ENCODE measurements at regions not wholly inside any gene's neighbourhood (a gene's known extent, or its start where the extent isn't known, plus 50 kb on each side); places are given as distances from the start of the nearest gene placed in this dataset.

GRCh38 chr22:49564054-49564453, 263.6 kb downstream of the BRD1 start:
- no peak for DNase-seq

GRCh38 chr22:49562685-49563249, 264.9 kb downstream of the BRD1 start:
- no peak for DNase-seq

GRCh38 chr22:49561976-49562375, 265.7 kb downstream of the BRD1 start:
- no peak for DNase-seq

- DNase-seq = no peak
Observed at GRCh38 chr22:49561338-49561737, 266.3 kb downstream of the BRD1 start.

GRCh38 chr22:49555526-49555925, 272.1 kb downstream of the BRD1 start:
- DNase-seq = no peak

GRCh38 chr22:49554741-49555140, 272.9 kb downstream of the BRD1 start:
- no peak for DNase-seq

- DNase-seq = peak; percentile 2
Observed at GRCh38 chr22:49554296-49554625, 273.4 kb downstream of the BRD1 start.

- DNase-seq = peak; percentile 23
Observed at GRCh38 chr22:49553518-49554295, 274.0 kb downstream of the BRD1 start.

GRCh38 chr22:49553076-49553475, 274.6 kb downstream of the BRD1 start:
- DNase-seq = no peak

- DNase-seq = no peak
Observed at GRCh38 chr22:49551897-49552614, 275.6 kb downstream of the BRD1 start.

GRCh38 chr22:49551446-49551845, 276.2 kb downstream of the BRD1 start:
- DNase-seq = no peak

GRCh38 chr22:49550766-49551362, 276.8 kb downstream of the BRD1 start:
- DNase-seq = no peak

- no peak for DNase-seq
Observed at GRCh38 chr22:49550141-49550430, 277.6 kb downstream of the BRD1 start.

GRCh38 chr22:49549256-49550140, 278.2 kb downstream of the BRD1 start:
- no peak for DNase-seq

- no peak for DNase-seq
Observed at GRCh38 chr22:49548356-49549202, 279.1 kb downstream of the BRD1 start.

GRCh38 chr22:49547751-49548239, 279.9 kb downstream of the BRD1 start:
- no peak for DNase-seq

- DNase-seq = no peak
Observed at GRCh38 chr22:49546811-49547585, 280.7 kb downstream of the BRD1 start.

GRCh38 chr22:49545606-49546005, 282.1 kb downstream of the BRD1 start:
- no peak for DNase-seq

GRCh38 chr22:49544286-49544685, 283.4 kb downstream of the BRD1 start:
- DNase-seq = no peak

- DNase-seq = no peak
Observed at GRCh38 chr22:49543876-49544275, 283.8 kb downstream of the BRD1 start.

GRCh38 chr22:49541693-49542230, 285.9 kb downstream of the BRD1 start:
- no peak for DNase-seq

All from femur (tissue), 1 donor.